ENCODE measurements at regions not wholly inside any gene's neighbourhood (a gene's known extent, or its start where the extent isn't known, plus 50 kb on each side); places are given as distances from the start of the nearest gene placed in this dataset.

DNA sequence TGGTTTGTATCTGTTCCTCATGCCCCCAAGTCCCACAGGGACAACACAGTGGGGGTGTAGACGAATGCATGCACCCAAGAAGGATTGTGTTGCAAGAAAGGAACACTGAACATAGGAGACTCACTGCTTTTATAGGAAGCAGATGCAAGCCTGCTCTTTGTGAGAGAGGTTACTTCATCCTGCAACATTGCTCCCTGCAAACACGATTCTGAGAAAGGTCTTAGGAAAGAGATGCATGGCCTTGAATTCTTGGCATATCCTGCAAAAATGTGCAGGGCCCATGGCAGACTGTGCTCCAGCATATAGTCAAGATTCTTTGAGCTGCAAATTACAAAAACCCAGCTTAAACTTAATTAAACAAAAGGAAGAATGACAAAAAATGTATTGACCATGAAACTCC is 312.2 kb upstream of the MGAT5 start:
- Histone ChIP-seq H3K36me3 (ENCODE audit: insufficient read depth in 1 of 2, low read depth in 1 of 2) (no peaks in the 10 kb centered on the region), H3K27ac (no peak overlapping the region), H3K4me1 (no peaks in the 10 kb centered on the region), H3K9me3 (no peaks in the 10 kb centered on the region), H3K27me3 (ENCODE audit: insufficient read depth in 3 of 3, low read length in 2 of 3) (no peaks in the 10 kb centered on the region), H3K4me3 (no peak overlapping the region)
- 12 to 15% (median 14%) methylated on average over 2 of the region's 2 CpGs for WGBS, 3 donors
- intact Hi-C loops (cut with DNase I), result no loop called here
- no peak for DNase-seq
- ATAC-seq, result no peak
- TF ChIP-seq, protein P1, sequence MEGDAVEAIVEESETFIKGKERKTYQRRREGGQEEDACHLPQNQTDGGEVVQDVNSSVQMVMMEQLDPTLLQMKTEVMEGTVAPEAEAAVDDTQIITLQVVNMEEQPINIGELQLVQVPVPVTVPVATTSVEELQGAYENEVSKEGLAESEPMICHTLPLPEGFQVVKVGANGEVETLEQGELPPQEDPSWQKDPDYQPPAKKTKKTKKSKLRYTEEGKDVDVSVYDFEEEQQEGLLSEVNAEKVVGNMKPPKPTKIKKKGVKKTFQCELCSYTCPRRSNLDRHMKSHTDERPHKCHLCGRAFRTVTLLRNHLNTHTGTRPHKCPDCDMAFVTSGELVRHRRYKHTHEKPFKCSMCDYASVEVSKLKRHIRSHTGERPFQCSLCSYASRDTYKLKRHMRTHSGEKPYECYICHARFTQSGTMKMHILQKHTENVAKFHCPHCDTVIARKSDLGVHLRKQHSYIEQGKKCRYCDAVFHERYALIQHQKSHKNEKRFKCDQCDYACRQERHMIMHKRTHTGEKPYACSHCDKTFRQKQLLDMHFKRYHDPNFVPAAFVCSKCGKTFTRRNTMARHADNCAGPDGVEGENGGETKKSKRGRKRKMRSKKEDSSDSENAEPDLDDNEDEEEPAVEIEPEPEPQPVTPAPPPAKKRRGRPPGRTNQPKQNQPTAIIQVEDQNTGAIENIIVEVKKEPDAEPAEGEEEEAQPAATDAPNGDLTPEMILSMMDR (IDR thresholded peaks at IDR 0.05), result no peak

DNA sequence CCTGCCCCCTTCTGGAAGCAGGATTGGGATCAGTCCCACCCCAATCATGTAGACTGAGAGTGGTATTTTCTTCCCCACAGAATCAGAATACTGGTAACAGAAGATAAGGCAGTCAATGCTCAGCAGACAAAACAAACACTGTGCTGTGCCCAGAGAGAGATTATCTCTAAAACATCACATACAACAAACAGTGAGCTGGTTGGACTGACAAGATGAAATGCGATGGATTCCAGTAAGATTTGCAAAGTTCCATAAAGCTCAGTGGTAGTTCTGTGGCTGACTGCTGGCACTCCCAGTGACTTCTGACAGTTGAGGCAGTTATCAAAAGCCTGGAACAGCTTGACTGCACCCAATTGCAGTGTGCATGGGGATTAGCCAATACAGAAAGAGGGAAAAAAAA is 311.5 kb upstream of the MGAT5 start:
- Histone ChIP-seq H3K27ac (no peak overlapping the region), H3K4me1 (no peaks in the 10 kb centered on the region), H3K9me3 (no peaks in the 10 kb centered on the region), H3K36me3 (ENCODE audit: insufficient read depth in 1 of 2, low read depth in 1 of 2) (no peaks in the 10 kb centered on the region), H3K27me3 (ENCODE audit: insufficient read depth in 3 of 3, low read length in 2 of 3) (no peaks in the 10 kb centered on the region), H3K4me3 (no peak overlapping the region)
- DNase-seq (no peak), ATAC-seq (no peak)
- TF ChIP-seq, protein P1 (IDR thresholded peaks at IDR 0.05), result no peak
- 85 to 91% (median 85%) methylated on average over 1 of the region's 1 CpG for WGBS, 3 donors
- intact Hi-C loops (cut with DNase I), result no loop called here

DNA sequence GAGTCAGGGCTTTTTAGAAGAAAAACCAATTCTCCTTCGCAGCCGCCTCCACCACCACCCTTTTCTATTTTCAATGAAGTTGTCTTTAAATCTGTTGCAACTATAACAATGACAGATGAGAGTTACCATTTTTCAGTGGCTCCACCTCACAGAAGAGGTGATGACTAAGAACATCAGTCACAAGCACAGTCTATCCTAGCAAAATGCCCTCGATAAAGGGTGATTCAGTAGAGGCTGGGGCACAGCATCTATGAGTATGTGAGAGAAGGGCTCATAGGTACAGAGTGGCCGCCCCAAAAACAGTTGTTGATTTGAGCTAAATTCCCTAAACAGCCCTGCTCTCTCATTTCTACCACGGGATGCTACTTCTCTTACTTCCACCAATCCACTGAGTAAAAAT is 310.8 kb upstream of the MGAT5 start:
- no peaks in the 10 kb centered on the region for H3K27me3 ChIP-seq (ENCODE audit: insufficient read depth in 3 of 3, low read length in 2 of 3)
- no peak for DNase-seq
- H3K4me1 ChIP-seq, result no peaks in the 10 kb centered on the region
- ATAC-seq, result no peak
- 85 to 88% (median 86%) methylated on average over 5 of the region's 5 CpGs for WGBS, 3 donors
- H3K9me3 ChIP-seq, result no peaks in the 10 kb centered on the region
- no peaks in the 10 kb centered on the region for H3K36me3 ChIP-seq (ENCODE audit: insufficient read depth in 1 of 2, low read depth in 1 of 2)
- no peak overlapping the region for H3K27ac ChIP-seq
- H3K4me3 ChIP-seq, result no peak overlapping the region
- TF ChIP-seq, protein P1 (IDR thresholded peaks at IDR 0.05), result no peak
- intact Hi-C loops (cut with DNase I), result no loop called here

DNA sequence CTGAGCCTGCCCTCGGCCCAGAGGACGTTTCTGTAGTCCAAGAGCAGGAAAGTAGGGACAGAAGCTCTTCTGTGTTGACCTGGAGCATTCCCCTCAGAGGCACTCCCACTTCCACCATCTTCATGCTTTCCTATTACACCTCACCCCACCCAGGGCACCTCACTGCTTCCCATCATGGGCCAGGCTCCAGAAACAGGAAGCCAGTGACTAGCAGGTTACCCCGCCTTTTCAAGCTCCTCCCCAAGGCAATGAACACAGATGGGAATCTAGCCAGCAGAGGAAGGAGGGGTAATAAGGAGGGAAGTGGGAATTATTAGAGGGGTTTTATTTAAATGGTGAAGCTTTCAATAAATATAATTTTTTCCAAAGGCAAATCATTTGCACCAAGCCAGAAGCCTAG is 308.8 kb upstream of the MGAT5 start:
- H3K27me3 ChIP-seq (ENCODE audit: insufficient read depth in 3 of 3, low read length in 2 of 3), result no peaks in the 10 kb centered on the region
- DNase-seq (no peak), ATAC-seq (no peak)
- no peak overlapping the region for H3K4me3 ChIP-seq
- WGBS, 3 donors, result 59 to 72% (median 65%) methylated on average over 3 of the region's 3 CpGs
- no peaks in the 10 kb centered on the region for H3K36me3 ChIP-seq (ENCODE audit: insufficient read depth in 1 of 2, low read depth in 1 of 2)
- H3K9me3 ChIP-seq, result no peaks in the 10 kb centered on the region
- TF ChIP-seq, protein P1 (IDR thresholded peaks at IDR 0.05), result no peak
- intact Hi-C loops (cut with DNase I), result no loop called here
- no peaks in the 10 kb centered on the region for H3K4me1 ChIP-seq
- no peak overlapping the region for H3K27ac ChIP-seq

DNA sequence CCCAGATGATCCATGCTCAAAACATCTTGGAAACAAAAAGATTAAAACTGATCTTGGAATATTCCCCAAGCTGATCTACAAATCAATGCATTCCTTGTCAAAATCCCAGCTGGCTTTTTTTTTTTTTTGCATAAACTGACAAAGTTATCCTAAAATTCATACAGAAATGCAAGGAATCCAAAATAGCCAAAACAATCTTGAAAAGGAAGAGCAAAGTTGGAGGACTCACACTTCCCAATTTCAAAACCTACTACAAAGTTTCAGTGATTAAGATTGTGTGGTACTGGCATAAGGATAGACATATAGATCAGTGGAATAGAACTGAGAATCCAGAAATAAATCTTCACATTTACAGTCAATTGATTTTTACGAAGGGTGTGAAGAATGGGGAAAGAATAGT is 306.8 kb upstream of the MGAT5 start:
- Histone ChIP-seq H3K27ac (no peak overlapping the region), H3K27me3 (ENCODE audit: insufficient read depth in 3 of 3, low read length in 2 of 3) (no peaks in the 10 kb centered on the region), H3K4me3 (no peak overlapping the region), H3K36me3 (ENCODE audit: insufficient read depth in 1 of 2, low read depth in 1 of 2) (no peaks in the 10 kb centered on the region), H3K4me1 (no peaks in the 10 kb centered on the region), H3K9me3 (no peaks in the 10 kb centered on the region)
- DNase-seq (no peak), ATAC-seq (no peak)
- WGBS, 3 donors, result 83 to 89% (median 85%) methylated on average over 1 of the region's 1 CpG
- TF ChIP-seq, protein P1 (IDR thresholded peaks at IDR 0.05), result no peak
- intact Hi-C loops (cut with DNase I), result no loop called here

Data from psoas muscle (tissue), 7 donors.